ENCODE measurements at regions not wholly inside any gene's neighbourhood (a gene's known extent, or its start where the extent isn't known, plus 50 kb on each side); places are given as distances from the start of the nearest gene placed in this dataset.

GRCh38 chr4:180462116-180462515 lies 1781.1 kb upstream of the TENM3 start:
- Histone ChIP-seq H3K9ac (ENCODE audit: low read length) (no peak overlapping the region), H3K4me3 (ENCODE audit: insufficient read depth in 1 of 2, low read depth in 1 of 2, low read length in 2 of 2) (no peak overlapping the region), H3K27ac (ENCODE audit: low read length, poor library complexity, severe bottlenecking) (no peak overlapping the region), H3K9me3 (ENCODE audit: control insufficient read depth, low read length) (no peaks in the 10 kb centered on the region), H3K79me1 (replicated peaks; ENCODE audit: low read length, poor library complexity, severe bottlenecking) (no peaks in the 10 kb centered on the region), H3K23ac (ENCODE audit: low read length in 2 of 2) (no peak overlapping the region), H2BK5ac (ENCODE audit: low read depth, low read length, poor library complexity, severe bottlenecking) (no peak overlapping the region), H2AFZ (ENCODE audit: low read depth, low read length) (no peak overlapping the region), H3K4me2 (ENCODE audit: low read length, poor library complexity, severe bottlenecking) (no peak overlapping the region), H2BK120ac (ENCODE audit: low read depth, low read length) (no peak overlapping the region), H3K18ac (ENCODE audit: low read depth in 1 of 2, low read length in 2 of 2) (no peak overlapping the region), H3K27me3 (ENCODE audit: control insufficient read depth in 1 of 2, insufficient read depth in 1 of 2, low read length in 2 of 2) (no peaks in the 10 kb centered on the region), H3K4me1 (ENCODE audit: control insufficient read depth, insufficient read depth, low read depth, low read length) (no peaks in the 10 kb centered on the region), H4K8ac (ENCODE audit: low read length) (no peak overlapping the region), H3K14ac (ENCODE audit: low read length in 2 of 2) (no peak overlapping the region), H4K91ac (ENCODE audit: low read length) (no peak overlapping the region), H3K36me3 (ENCODE audit: control insufficient read depth in 1 of 2, insufficient read depth in 2 of 2, low read depth in 1 of 2, low read length in 2 of 2) (no peaks in the 10 kb centered on the region), H2BK12ac (ENCODE audit: low read length in 2 of 2) (no peak overlapping the region), H2BK15ac (ENCODE audit: low read depth, poor library complexity, severe bottlenecking) (no peak overlapping the region), H2AK5ac (ENCODE audit: low read length, severe bottlenecking) (no peak overlapping the region), H3K4ac (ENCODE audit: low read depth in 1 of 2, low read length in 2 of 2) (no peak overlapping the region)
- DNase-seq, result no peak
- 93% methylated on average over 2 of the region's 6 CpGs for WGBS

GRCh38 chr4:180465364-180465763 lies 1777.8 kb upstream of the TENM3 start:
- H2BK12ac ChIP-seq (ENCODE audit: low read length in 2 of 2), result no peak overlapping the region
- H2BK120ac ChIP-seq (ENCODE audit: low read depth, low read length), result no peak overlapping the region
- no peak overlapping the region for H3K9ac ChIP-seq (ENCODE audit: low read length)
- H3K36me3 ChIP-seq (ENCODE audit: control insufficient read depth in 1 of 2, insufficient read depth in 2 of 2, low read depth in 1 of 2, low read length in 2 of 2), result no peaks in the 10 kb centered on the region
- no peak overlapping the region for H3K14ac ChIP-seq (ENCODE audit: low read length in 2 of 2)
- H4K91ac ChIP-seq (ENCODE audit: low read length), result no peak overlapping the region
- no peak for DNase-seq
- no peak overlapping the region for H2AFZ ChIP-seq (ENCODE audit: low read depth, low read length)
- no peak overlapping the region for H3K23ac ChIP-seq (ENCODE audit: low read length in 2 of 2)
- peaks cover 3% of the 10 kb centered on the region for H3K9me3 ChIP-seq (ENCODE audit: control insufficient read depth, low read length)
- H3K18ac ChIP-seq (ENCODE audit: low read depth in 1 of 2, low read length in 2 of 2), result no peak overlapping the region
- no peaks in the 10 kb centered on the region for H3K27me3 ChIP-seq (ENCODE audit: control insufficient read depth in 1 of 2, insufficient read depth in 1 of 2, low read length in 2 of 2)
- no peaks in the 10 kb centered on the region for H3K79me1 ChIP-seq (replicated peaks; ENCODE audit: low read length, poor library complexity, severe bottlenecking)
- H3K27ac ChIP-seq (ENCODE audit: low read length, poor library complexity, severe bottlenecking), result no peak overlapping the region
- no peak overlapping the region for H3K4me2 ChIP-seq (ENCODE audit: low read length, poor library complexity, severe bottlenecking)
- no peak overlapping the region for H3K4me3 ChIP-seq (ENCODE audit: insufficient read depth in 1 of 2, low read depth in 1 of 2, low read length in 2 of 2)
- H4K8ac ChIP-seq (ENCODE audit: low read length), result no peak overlapping the region
- H2BK15ac ChIP-seq (ENCODE audit: low read depth, poor library complexity, severe bottlenecking), result no peak overlapping the region
- no peaks in the 10 kb centered on the region for H3K4me1 ChIP-seq (ENCODE audit: control insufficient read depth, insufficient read depth, low read depth, low read length)
- WGBS, result 96% methylated on average over 2 of the region's 3 CpGs
- no peak overlapping the region for H2AK5ac ChIP-seq (ENCODE audit: low read length, severe bottlenecking)
- H3K4ac ChIP-seq (ENCODE audit: low read depth in 1 of 2, low read length in 2 of 2), result no peak overlapping the region
- H2BK5ac ChIP-seq (ENCODE audit: low read depth, low read length, poor library complexity, severe bottlenecking), result no peak overlapping the region

GRCh38 chr4:180483036-180483435 lies 1760.2 kb upstream of the TENM3 start:
- Histone ChIP-seq H3K4me1 (ENCODE audit: control insufficient read depth, insufficient read depth, low read depth, low read length) (no peaks in the 10 kb centered on the region), H2BK15ac (ENCODE audit: low read depth, poor library complexity, severe bottlenecking) (no peak overlapping the region), H2AK5ac (ENCODE audit: low read length, severe bottlenecking) (no peak overlapping the region), H2BK12ac (ENCODE audit: low read length in 2 of 2) (no peak overlapping the region), H3K9ac (ENCODE audit: low read length) (no peak overlapping the region), H4K8ac (ENCODE audit: low read length) (no peak overlapping the region), H2BK120ac (ENCODE audit: low read depth, low read length) (no peak overlapping the region), H3K27me3 (ENCODE audit: control insufficient read depth in 1 of 2, insufficient read depth in 1 of 2, low read length in 2 of 2) (no peaks in the 10 kb centered on the region), H4K91ac (ENCODE audit: low read length) (no peak overlapping the region), H3K4me2 (ENCODE audit: low read length, poor library complexity, severe bottlenecking) (no peak overlapping the region), H3K4ac (ENCODE audit: low read depth in 1 of 2, low read length in 2 of 2) (no peak overlapping the region), H3K27ac (ENCODE audit: low read length, poor library complexity, severe bottlenecking) (no peak overlapping the region), H3K9me3 (ENCODE audit: control insufficient read depth, low read length) (no peaks in the 10 kb centered on the region), H3K4me3 (ENCODE audit: insufficient read depth in 1 of 2, low read depth in 1 of 2, low read length in 2 of 2) (no peak overlapping the region), H2AFZ (ENCODE audit: low read depth, low read length) (no peak overlapping the region), H3K14ac (ENCODE audit: low read length in 2 of 2) (no peak overlapping the region), H2BK5ac (ENCODE audit: low read depth, low read length, poor library complexity, severe bottlenecking) (no peak overlapping the region), H3K79me1 (replicated peaks; ENCODE audit: low read length, poor library complexity, severe bottlenecking) (no peaks in the 10 kb centered on the region), H3K18ac (ENCODE audit: low read depth in 1 of 2, low read length in 2 of 2) (no peak overlapping the region), H3K36me3 (ENCODE audit: control insufficient read depth in 1 of 2, insufficient read depth in 2 of 2, low read depth in 1 of 2, low read length in 2 of 2) (no peaks in the 10 kb centered on the region), H3K23ac (ENCODE audit: low read length in 2 of 2) (no peak overlapping the region)
- no peak for DNase-seq
- no CpG with 5 or more reads among the region's 1 CpG for WGBS

GRCh38 chr4:180485407-180485806 lies 1757.8 kb upstream of the TENM3 start:
- H2AK5ac ChIP-seq (ENCODE audit: low read length, severe bottlenecking), result no peak overlapping the region
- H3K9ac ChIP-seq (ENCODE audit: low read length), result no peak overlapping the region
- H3K9me3 ChIP-seq (ENCODE audit: control insufficient read depth, low read length), result no peaks in the 10 kb centered on the region
- no peaks in the 10 kb centered on the region for H3K4me1 ChIP-seq (ENCODE audit: control insufficient read depth, insufficient read depth, low read depth, low read length)
- no peak overlapping the region for H4K8ac ChIP-seq (ENCODE audit: low read length)
- H4K91ac ChIP-seq (ENCODE audit: low read length), result no peak overlapping the region
- no peaks in the 10 kb centered on the region for H3K79me1 ChIP-seq (replicated peaks; ENCODE audit: low read length, poor library complexity, severe bottlenecking)
- no peaks in the 10 kb centered on the region for H3K27me3 ChIP-seq (ENCODE audit: control insufficient read depth in 1 of 2, insufficient read depth in 1 of 2, low read length in 2 of 2)
- H3K18ac ChIP-seq (ENCODE audit: low read depth in 1 of 2, low read length in 2 of 2), result no peak overlapping the region
- no peaks in the 10 kb centered on the region for H3K36me3 ChIP-seq (ENCODE audit: control insufficient read depth in 1 of 2, insufficient read depth in 2 of 2, low read depth in 1 of 2, low read length in 2 of 2)
- no peak overlapping the region for H3K4me3 ChIP-seq (ENCODE audit: insufficient read depth in 1 of 2, low read depth in 1 of 2, low read length in 2 of 2)
- no peak overlapping the region for H2BK120ac ChIP-seq (ENCODE audit: low read depth, low read length)
- no peak overlapping the region for H3K4me2 ChIP-seq (ENCODE audit: low read length, poor library complexity, severe bottlenecking)
- no peak overlapping the region for H3K23ac ChIP-seq (ENCODE audit: low read length in 2 of 2)
- H2AFZ ChIP-seq (ENCODE audit: low read depth, low read length), result no peak overlapping the region
- H3K27ac ChIP-seq (ENCODE audit: low read length, poor library complexity, severe bottlenecking), result no peak overlapping the region
- no peak overlapping the region for H2BK15ac ChIP-seq (ENCODE audit: low read depth, poor library complexity, severe bottlenecking)
- H3K4ac ChIP-seq (ENCODE audit: low read depth in 1 of 2, low read length in 2 of 2), result no peak overlapping the region
- no peak overlapping the region for H2BK5ac ChIP-seq (ENCODE audit: low read depth, low read length, poor library complexity, severe bottlenecking)
- H2BK12ac ChIP-seq (ENCODE audit: low read length in 2 of 2), result no peak overlapping the region
- no peak overlapping the region for H3K14ac ChIP-seq (ENCODE audit: low read length in 2 of 2)
- no peak for DNase-seq

All from mesenchymal stem cell (in vitro differentiated cells and primary cell).